ES-I3 (cell line): ENCODE measurements at regions not wholly inside any gene's neighbourhood (a gene's known extent, or its start where the extent isn't known, plus 50 kb on each side); places are given as distances from the start of the nearest gene placed in this dataset.

Source experiments
- H3K36me3 ChIP-seq: 2 replicates; pipeline ENCODE4 v1.6.1; 2013; ENCODE audit warnings: mild to moderate bottlenecking, low read length, control low read depth, moderate library complexity; ENCODE audit not compliant: insufficient read depth
- H3K4me1 ChIP-seq: 2 replicates; pipeline ENCODE4 v1.6.1; 2013; ENCODE audit warnings: mild to moderate bottlenecking, control low read depth, low read length; ENCODE audit not compliant: insufficient read depth
- H3K9ac ChIP-seq: 2 replicates; pipeline ENCODE4 v1.6.1; 2013; ENCODE audit warnings: low read depth, mild to moderate bottlenecking, low read length, moderate library complexity
- H3K9me3 ChIP-seq: 2 replicates; pipeline ENCODE4 v1.6.1; 2013; ENCODE audit warnings: mild to moderate bottlenecking, low read length, moderate library complexity; ENCODE audit not compliant: control insufficient read depth, insufficient read depth

DNA sequence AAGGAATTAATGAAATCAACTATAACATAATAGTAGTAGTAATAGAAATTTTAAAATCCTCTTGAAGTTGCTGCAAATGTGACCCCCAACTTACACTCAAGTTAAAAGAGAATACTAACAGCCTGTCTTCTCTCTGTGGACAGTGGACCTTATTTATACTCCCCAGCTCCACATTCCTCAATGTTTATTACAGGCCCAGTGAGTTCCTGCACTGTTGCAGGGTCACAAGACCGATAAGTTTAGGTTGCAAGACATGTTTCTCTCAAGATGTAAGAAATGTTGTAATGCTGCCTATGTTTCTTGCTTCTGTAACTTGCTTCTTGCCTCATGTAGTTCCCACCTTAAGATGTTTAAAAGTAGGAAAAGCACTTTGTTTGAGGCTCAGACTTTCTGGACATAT lies 888.1 kb downstream of the PDCD6IP start:
- H3K36me3 ChIP-seq: no peaks in the 10 kb centered on the region; the same call in 1 of the 2 replicates
- no peak overlapping the region for H3K9ac ChIP-seq
- no peaks in the 10 kb centered on the region for H3K4me1 ChIP-seq
- no peaks in the 10 kb centered on the region for H3K9me3 ChIP-seq

DNA sequence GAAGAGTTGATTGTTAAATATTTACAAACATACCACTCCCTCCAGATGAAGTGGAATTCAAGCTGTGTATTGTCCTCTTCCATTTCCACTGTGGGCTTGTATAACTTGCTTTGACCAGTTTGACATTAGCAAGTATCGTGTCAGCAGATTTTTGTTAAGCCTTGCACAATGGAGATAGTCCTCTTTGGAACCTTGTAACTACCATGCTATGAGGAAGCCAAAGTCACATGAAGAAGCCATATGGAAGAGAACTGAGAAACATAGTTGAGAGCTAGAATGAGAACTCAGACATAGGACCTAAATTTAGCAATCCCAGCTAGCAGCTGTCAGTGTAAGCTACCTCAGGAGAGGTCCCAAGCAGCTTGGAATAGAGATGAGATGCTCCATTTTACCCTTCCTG lies 889.2 kb downstream of the PDCD6IP start:
- Histone ChIP-seq H3K9me3 (no peaks in the 10 kb centered on the region), H3K9ac (no peak overlapping the region), H3K4me1 (no peaks in the 10 kb centered on the region), H3K36me3 (no peaks in the 10 kb centered on the region)

DNA sequence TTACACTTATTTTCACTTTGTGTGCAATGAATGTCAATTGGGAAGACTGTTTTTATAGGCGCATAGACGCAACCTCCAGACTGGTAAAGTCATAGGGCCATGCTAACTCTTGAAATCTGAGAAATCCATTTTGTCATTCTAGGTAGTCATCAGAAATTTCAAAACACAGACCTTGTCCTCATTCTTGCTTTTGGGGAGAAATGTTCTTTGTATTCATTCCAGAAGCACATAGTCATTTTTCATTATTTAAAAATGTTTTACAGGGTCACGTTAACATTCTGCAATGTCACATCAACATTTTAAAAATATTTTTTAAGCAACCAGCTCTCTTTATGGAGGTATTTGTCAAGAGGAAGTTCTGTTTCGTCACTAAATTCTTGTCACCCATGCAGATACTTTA lies 898.4 kb downstream of the PDCD6IP start:
- H3K4me1 ChIP-seq: no peaks in the 10 kb centered on the region
- H3K36me3 ChIP-seq: no peaks in the 10 kb centered on the region
- H3K9me3 ChIP-seq: peaks cover 9% of the 10 kb centered on the region
- H3K9ac ChIP-seq: no peak overlapping the region

DNA sequence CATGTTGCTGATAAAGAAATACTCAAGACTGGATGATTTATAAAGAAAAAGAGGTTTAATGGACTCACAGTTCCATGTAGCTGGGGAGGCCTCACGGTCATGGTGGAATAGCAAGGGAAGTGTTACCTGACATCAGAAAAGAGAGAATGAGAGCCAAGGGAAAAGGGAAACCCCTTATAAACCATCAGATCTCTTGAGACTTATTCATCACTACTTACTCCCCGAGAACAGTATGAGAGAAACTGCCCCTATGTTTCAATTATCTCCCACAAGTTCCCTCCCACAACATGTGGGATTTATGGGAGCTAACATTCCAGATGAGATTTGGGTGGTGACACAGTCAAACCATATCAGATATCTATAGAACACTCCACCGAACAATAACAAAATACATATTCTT lies 904.6 kb downstream of the PDCD6IP start:
- H3K36me3 ChIP-seq: no peaks in the 10 kb centered on the region
- peaks cover 9% of the 10 kb centered on the region for H3K9me3 ChIP-seq
- no peaks in the 10 kb centered on the region for H3K4me1 ChIP-seq
- no peak overlapping the region for H3K9ac ChIP-seq

DNA sequence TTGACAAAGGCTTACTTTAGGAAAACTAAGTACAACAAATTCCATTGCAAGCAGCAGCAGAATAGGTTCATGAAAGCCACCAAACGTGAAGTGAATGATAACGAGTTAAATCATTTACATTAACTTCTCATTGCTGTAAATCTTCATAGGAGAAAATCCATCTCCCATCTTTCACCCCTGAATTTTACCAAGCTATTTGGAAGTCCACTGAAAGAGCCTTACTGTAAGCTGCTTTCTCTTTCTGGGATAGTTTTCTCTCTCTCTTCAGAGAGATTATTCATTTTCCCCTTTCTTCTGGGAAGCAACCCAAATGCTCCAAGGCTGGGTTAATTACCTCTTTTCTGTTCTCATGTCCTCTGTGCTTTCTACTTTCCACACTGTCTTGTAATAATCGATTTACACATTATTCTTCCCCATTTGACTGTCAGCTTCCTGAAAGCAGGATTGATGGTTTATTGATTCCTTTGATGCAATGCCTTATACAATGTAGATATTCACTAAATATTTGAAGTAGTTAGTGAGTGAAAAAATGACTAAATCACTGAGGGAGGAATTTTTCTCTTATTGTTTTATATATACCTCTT lies 914.3 kb upstream of the ARPP21 start:
- H3K36me3 ChIP-seq: no peaks in the 10 kb centered on the region
- no peaks in the 10 kb centered on the region for H3K4me1 ChIP-seq
- H3K9ac ChIP-seq: no peak overlapping the region
- H3K9me3 ChIP-seq: peaks cover 3% of the 10 kb centered on the region; the same call in 1 of the 2 replicates

DNA sequence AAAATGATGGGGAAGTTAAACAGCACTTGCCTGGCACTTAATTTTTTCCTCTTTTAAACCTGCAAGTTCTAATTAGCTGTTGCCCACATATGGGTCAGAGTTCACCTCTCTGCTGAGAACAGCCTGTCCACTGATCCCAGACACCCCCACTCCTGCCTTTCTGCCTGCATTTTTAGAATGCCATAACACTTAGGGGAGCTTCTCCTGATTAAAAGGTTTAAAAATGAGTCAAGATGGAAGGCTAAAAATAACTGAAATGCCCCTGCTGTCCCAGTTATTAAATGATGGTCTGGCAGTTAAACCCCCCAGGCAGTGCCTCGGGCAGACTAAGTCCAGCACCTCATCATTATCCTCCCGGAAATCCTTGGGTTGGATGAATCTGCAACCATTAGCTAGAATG lies 913.6 kb upstream of the ARPP21 start:
- no peaks in the 10 kb centered on the region for H3K4me1 ChIP-seq
- H3K9ac ChIP-seq: no peak overlapping the region
- peaks cover 3% of the 10 kb centered on the region; the same call in 1 of the 2 replicates for H3K9me3 ChIP-seq
- no peaks in the 10 kb centered on the region for H3K36me3 ChIP-seq

DNA sequence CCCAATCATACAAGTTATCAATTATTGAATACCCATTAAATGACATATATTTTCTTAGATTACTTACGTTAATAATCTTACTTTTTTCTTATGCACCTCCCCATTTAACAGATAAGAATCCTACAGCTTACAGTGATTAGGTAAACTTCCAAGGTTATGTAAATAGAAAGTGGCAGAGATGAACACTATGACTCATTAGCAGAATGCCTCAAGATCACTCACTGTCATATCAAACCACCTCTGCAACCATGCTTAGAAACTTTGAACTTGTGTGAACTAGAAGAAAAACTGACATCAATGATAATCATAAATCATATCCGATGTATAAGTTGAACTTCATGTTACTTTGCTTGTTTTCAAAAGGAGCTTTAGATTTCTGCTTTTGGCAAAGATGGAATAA lies 911.6 kb upstream of the ARPP21 start:
- Histone ChIP-seq H3K36me3 (no peaks in the 10 kb centered on the region), H3K9me3 (peaks cover 3% of the 10 kb centered on the region; the same call in 1 of the 2 replicates), H3K9ac (no peak overlapping the region), H3K4me1 (no peaks in the 10 kb centered on the region)

DNA sequence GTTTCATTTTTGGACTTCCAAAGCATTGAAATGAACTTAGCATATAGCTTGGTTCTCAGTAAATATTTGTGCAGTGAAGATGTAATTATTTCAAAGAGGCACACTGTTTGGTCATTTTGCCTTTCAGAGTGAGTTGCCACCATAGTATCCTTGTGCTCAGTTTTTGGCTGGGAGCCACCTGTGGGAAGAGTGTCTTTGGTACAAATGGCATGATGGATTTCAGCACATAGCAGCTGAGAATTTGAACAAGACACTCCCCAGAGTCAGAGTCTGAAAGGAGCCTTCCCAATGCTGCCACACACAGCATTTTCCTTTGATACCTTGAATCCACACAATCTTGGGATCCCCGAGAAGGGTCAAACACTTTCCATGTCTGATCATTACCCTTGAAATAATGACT lies 897.2 kb upstream of the ARPP21 start:
- no peaks in the 10 kb centered on the region; the same call in 1 of the 2 replicates for H3K9me3 ChIP-seq
- H3K36me3 ChIP-seq: no peaks in the 10 kb centered on the region
- H3K4me1 ChIP-seq: no peaks in the 10 kb centered on the region
- no peak overlapping the region for H3K9ac ChIP-seq

DNA sequence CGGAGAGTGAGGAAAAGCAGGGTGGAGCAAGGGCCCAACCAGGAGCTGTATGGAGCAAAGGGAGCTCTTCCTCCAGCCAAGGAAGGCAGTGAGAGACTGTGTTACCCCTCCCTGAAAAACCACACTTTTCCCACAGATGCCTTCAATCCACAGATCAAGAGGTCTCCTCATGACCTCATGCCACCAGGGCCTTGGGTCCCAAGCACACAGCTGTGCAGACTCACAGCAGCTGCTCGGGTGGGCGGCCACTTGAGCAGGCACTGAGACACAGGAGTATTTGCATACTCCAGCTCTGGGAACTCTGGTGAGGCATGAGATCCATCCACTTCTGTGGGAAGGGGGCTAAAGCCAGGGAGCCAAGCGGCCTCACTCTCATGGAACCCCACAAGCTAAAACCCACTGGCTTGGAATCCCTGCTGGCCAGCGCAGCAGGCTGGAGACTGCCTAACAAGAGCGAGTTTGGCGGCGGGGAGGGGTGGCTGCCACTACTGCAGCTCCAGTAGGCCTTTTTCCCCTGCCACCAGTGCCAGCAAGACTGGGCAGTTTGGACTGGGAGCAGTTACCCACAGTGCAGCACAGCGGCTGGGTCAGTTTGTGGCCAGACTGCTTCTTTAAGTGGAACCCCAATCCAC lies 880.6 kb upstream of the ARPP21 start:
- H3K4me1 ChIP-seq: no peaks in the 10 kb centered on the region
- no peaks in the 10 kb centered on the region for H3K9me3 ChIP-seq
- no peaks in the 10 kb centered on the region for H3K36me3 ChIP-seq
- H3K9ac ChIP-seq: no peak overlapping the region

DNA sequence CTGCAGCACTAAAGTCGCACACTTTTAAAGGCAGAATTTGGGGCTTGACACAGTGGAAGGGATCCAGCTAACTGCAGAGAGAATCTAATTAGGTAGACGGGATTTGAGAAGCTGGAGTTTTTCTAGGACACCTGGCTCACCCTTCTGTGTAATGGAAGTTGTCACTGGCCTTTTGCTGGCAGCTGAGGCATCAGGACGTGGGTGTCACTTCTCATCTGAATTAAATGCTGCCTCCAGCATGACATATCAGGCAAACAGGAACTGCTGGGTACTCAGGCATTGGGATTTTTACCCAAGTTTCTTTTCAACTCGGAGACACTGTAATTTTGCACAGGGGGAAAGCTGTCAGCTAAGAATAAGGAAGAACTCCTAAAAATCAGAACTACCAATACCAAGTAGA lies 861.9 kb upstream of the ARPP21 start:
- Histone ChIP-seq H3K4me1 (peaks cover 6% of the 10 kb centered on the region; the same call in 1 of the 2 replicates), H3K9me3 (no peaks in the 10 kb centered on the region), H3K9ac (no peak overlapping the region), H3K36me3 (no peaks in the 10 kb centered on the region; the same call in 1 of the 2 replicates)

DNA sequence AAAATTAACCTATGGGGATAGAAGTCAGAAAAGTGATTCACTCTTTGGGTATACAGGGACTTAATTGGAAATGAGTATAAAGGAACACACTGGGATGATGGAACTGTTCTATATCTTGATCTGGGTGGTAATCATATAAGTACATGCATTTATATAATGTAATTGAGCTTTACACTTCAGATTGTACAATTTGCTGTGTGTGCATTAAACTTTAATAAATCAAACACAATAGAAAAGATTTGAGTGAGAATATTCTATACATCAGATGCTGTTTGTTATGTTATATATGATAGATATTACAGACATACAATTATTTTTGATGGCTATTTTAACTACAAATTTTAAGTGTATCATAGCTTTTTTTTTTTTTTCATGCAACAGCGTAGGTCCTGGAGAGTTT lies 860.2 kb upstream of the ARPP21 start:
- Histone ChIP-seq H3K9me3 (no peaks in the 10 kb centered on the region), H3K9ac (no peak overlapping the region), H3K4me1 (peaks cover 10% of the 10 kb centered on the region; the same call in 1 of the 2 replicates), H3K36me3 (no peaks in the 10 kb centered on the region; the same call in 1 of the 2 replicates)

DNA sequence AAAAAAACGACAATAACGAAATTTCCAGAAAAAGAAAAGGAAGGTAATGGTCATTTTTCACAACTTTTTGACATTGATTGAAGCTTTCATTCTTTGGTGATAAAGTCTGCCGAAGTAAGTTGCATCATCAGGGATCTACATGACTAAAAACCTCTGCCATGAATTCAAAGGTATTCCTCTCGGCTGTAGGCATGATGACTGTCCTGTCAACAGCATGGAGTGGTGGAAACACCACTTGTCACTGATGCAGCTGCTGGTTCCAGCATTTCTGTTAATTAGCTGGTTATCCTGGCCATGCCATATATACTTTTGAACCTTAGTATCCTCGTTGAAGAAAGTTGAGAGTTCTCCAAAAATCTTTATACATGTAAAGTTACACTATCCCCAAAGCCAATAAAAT lies 859.0 kb upstream of the ARPP21 start:
- Histone ChIP-seq H3K4me1 (peaks cover 10% of the 10 kb centered on the region; the same call in 1 of the 2 replicates), H3K9me3 (no peaks in the 10 kb centered on the region), H3K9ac (no peak overlapping the region), H3K36me3 (no peaks in the 10 kb centered on the region; the same call in 1 of the 2 replicates)

DNA sequence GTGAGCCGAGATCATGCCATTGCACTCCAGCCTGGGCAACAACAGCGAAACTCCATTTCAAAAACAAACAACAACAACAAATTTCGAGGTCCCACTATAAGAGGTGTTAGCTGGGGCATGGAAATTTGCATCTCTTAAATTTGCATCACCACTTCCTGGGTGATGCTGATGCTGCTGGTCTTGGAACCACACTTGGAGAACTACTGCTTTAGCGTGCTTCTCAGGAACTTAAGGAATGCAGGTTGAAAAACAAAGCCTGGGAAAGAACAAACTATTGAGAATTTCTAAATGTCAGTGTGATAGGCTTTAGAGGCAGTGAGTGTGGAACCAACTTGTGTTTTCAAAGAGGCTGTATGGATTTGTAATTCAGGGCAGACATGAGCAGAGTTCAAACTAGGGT lies 858.4 kb upstream of the ARPP21 start:
- Histone ChIP-seq H3K9me3 (no peaks in the 10 kb centered on the region), H3K4me1 (peaks cover 10% of the 10 kb centered on the region; the same call in 1 of the 2 replicates)

DNA sequence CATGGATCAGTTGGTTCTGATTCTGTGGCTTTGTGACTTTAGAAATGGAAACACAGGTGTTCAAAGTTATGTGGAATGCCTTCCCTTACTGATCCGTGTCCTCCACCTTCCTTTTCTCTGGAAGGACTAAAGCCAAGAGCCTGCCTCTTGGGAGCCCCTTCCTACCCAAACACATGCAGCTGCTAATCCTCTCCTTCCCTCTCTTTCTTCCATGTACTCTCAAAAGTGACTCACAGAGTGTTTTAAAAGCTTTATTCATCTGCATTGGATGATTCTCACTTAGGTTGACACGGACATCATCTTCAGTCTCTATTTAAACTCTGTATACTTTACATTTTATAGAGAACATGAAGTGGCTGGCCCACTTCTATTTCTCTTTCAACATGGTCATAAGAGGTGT lies 856.5 kb upstream of the ARPP21 start:
- no peaks in the 10 kb centered on the region for H3K9me3 ChIP-seq
- H3K36me3 ChIP-seq: no peaks in the 10 kb centered on the region
- peaks cover 10% of the 10 kb centered on the region; the same call in 1 of the 2 replicates for H3K4me1 ChIP-seq
- no peak overlapping the region for H3K9ac ChIP-seq

More for the DNA sequence above, 858.4 kb upstream of the ARPP21 start:
- no peaks in the 10 kb centered on the region for H3K36me3 ChIP-seq
- H3K9ac ChIP-seq: no peak overlapping the region

DNA sequence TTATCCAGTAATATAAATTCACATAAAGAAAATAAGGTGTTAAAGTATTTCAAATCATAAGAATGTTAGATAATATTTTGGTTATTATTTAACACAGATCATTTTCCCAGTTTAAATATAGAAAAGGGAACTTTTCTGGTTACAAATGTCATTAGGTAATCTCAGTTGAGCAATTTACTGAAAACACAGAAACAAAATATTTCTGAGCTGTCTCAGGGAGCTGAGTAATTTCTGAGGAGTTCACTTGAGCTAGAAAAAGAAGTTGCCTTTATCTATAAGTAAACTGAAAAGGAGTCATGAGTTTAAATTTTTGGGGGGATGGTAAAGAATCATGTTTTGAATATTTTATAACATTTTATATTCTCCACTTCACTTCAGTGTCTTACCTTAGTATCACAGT lies 855.4 kb upstream of the ARPP21 start:
- no peaks in the 10 kb centered on the region for H3K36me3 ChIP-seq
- H3K9me3 ChIP-seq: no peaks in the 10 kb centered on the region
- H3K9ac ChIP-seq: no peak overlapping the region
- H3K4me1 ChIP-seq: peaks cover 10% of the 10 kb centered on the region; the same call in 1 of the 2 replicates
